Endometrial microvascular endothelial cells (primary cell): ENCODE measurements at regions not wholly inside any gene's neighbourhood (a gene's known extent, or its start where the extent isn't known, plus 50 kb on each side); places are given as distances from the start of the nearest gene placed in this dataset.
"Not testable (repeated sequence)": the region's sequence is repeated elsewhere in the genome, so short reads cannot be mapped to it uniquely, and the experiment has no call there.

Experiments
- in situ Hi-C: cut with HindIII; loops from 2 replicates; pipeline ENCODE4 v1.10.0; 2017; ENCODE audit warnings: low sequenced_read_pairs, low pct_unique_long_range_greater_than_20kb; ENCODE audit errors: inconsistent ontology term

- in situ Hi-C loops, result no loop called here
These were observed 129.4 kb upstream of the ZNF217 start for GRCh38 chr20:53723045-53723444.

GRCh38 chr20:53722515-53723036 is 128.9 kb upstream of the ZNF217 start:
- in situ Hi-C loops, result no loop called here

- in situ Hi-C loops, result not testable (repeated sequence)
These were observed 127.9 kb upstream of the ZNF217 start for GRCh38 chr20:53721445-53721963.

GRCh38 chr20:53719171-53719803 is 125.6 kb upstream of the ZNF217 start:
- in situ Hi-C loops, result not testable (repeated sequence)

GRCh38 chr20:53718142-53719021 is 124.7 kb upstream of the ZNF217 start:
- in situ Hi-C loops, result no loop called here

GRCh38 chr20:53716395-53716794 is 122.8 kb upstream of the ZNF217 start:
- in situ Hi-C loops, result no loop called here

GRCh38 chr20:53714524-53714923 is 120.9 kb upstream of the ZNF217 start:
- in situ Hi-C loops, result no loop called here

- in situ Hi-C loops, result no loop called here
These were observed 119.9 kb upstream of the ZNF217 start for GRCh38 chr20:53713328-53714056.

GRCh38 chr20:53712212-53712977 is 118.8 kb upstream of the ZNF217 start:
- in situ Hi-C loops, result no loop called here

GRCh38 chr20:53711333-53712211 is 117.9 kb upstream of the ZNF217 start:
- in situ Hi-C loops, result no loop called here

GRCh38 chr20:53708129-53708968 is 114.7 kb upstream of the ZNF217 start:
- in situ Hi-C loops, result no loop called here

- in situ Hi-C loops, result no loop called here
These were observed 113.9 kb upstream of the ZNF217 start for GRCh38 chr20:53707371-53708055.

GRCh38 chr20:53706466-53707370 is 113.1 kb upstream of the ZNF217 start:
- in situ Hi-C loops, result no loop called here

GRCh38 chr20:53706008-53706465 is 112.4 kb upstream of the ZNF217 start:
- in situ Hi-C loops, result no loop called here

GRCh38 chr20:53702617-53703016 is 109.0 kb upstream of the ZNF217 start:
- in situ Hi-C loops, result no loop called here
